Stimulated activated naive CD8-positive, alpha-beta T cell treated with anti-CD3 and anti-CD28 coated beads, Interleukin-15, Interleukin-2, amounts not matched to agents 100 ng/mL and 50 ng/mL, for 24 hours (primary cell): ENCODE measurements at regions not wholly inside any gene's neighbourhood (a gene's known extent, or its start where the extent isn't known, plus 50 kb on each side); places are given as distances from the start of the nearest gene placed in this dataset.

ENCODE experiments used
- H3K27ac Mint-ChIP-seq: one replicate; pipeline ENCODE4 v1.8.0; 2021; ENCODE audit warnings: mild to moderate bottlenecking, mixed read lengths
- H3K27me3 Mint-ChIP-seq: one replicate; pipeline ENCODE4 v1.8.0; 2021; ENCODE audit warnings: mixed read lengths
- H3K36me3 Mint-ChIP-seq: one replicate; pipeline ENCODE4 v1.8.0; 2021; ENCODE audit warnings: low read depth, mixed read lengths
- H3K4me1 Mint-ChIP-seq: one replicate; pipeline ENCODE4 v1.8.0; 2021; ENCODE audit warnings: low read depth, mixed read lengths
- H3K4me3 Mint-ChIP-seq: one replicate; pipeline ENCODE4 v1.8.0; 2021; ENCODE audit warnings: mild to moderate bottlenecking, mixed read lengths
- H3K9me3 Mint-ChIP-seq: one replicate; pipeline ENCODE4 v1.8.0; 2021; ENCODE audit warnings: mixed read lengths

GRCh38 chr15:39143479-39143878, 437.4 kb upstream of the THBS1 start:
- Mint-ChIP-seq H3K27me3 (peaks cover 11% of the 10 kb centered on the region), H3K4me3 (no peak overlapping the region), H3K4me1 (peaks cover 35% of the 10 kb centered on the region), H3K27ac (peak overlapping the region; percentile 80), H3K9me3 (peaks cover 6% of the 10 kb centered on the region), H3K36me3 (peaks cover 10% of the 10 kb centered on the region)

GRCh38 chr15:39144051-39144450, 436.8 kb upstream of the THBS1 start:
- Mint-ChIP-seq H3K4me1 (peaks cover 35% of the 10 kb centered on the region), H3K27me3 (peaks cover 12% of the 10 kb centered on the region), H3K4me3 (peak overlapping the region; percentile 1), H3K36me3 (peaks cover 10% of the 10 kb centered on the region), H3K27ac (peak overlapping the region; percentile 88), H3K9me3 (peaks cover 6% of the 10 kb centered on the region)

GRCh38 chr15:39144613-39145499, 436.0 kb upstream of the THBS1 start:
- Mint-ChIP-seq H3K9me3 (peaks cover 6% of the 10 kb centered on the region), H3K4me3 (peak overlapping the region; percentile 20), H3K36me3 (peaks cover 10% of the 10 kb centered on the region), H3K27me3 (peaks cover 18% of the 10 kb centered on the region), H3K27ac (peak overlapping the region; percentile 88), H3K4me1 (peaks cover 35% of the 10 kb centered on the region)

- H3K9me3 Mint-ChIP-seq: peaks cover 6% of the 10 kb centered on the region
Observed at GRCh38 chr15:39145854-39146625, 434.8 kb upstream of the THBS1 start.

GRCh38 chr15:39149636-39150150, 431.2 kb upstream of the THBS1 start:
- no peak overlapping the region for H3K4me3 Mint-ChIP-seq
- H3K27ac Mint-ChIP-seq: no peak overlapping the region
- no peaks in the 10 kb centered on the region for H3K36me3 Mint-ChIP-seq
- peaks cover 13% of the 10 kb centered on the region for H3K4me1 Mint-ChIP-seq
- peaks cover 35% of the 10 kb centered on the region for H3K27me3 Mint-ChIP-seq
- no peaks in the 10 kb centered on the region for H3K9me3 Mint-ChIP-seq

More at GRCh38 chr15:39145854-39146625, 434.8 kb upstream of the THBS1 start:
- Mint-ChIP-seq H3K27ac (peak overlapping the region; percentile 3), H3K4me3 (no peak overlapping the region), H3K4me1 (peaks cover 35% of the 10 kb centered on the region), H3K36me3 (peaks cover 10% of the 10 kb centered on the region), H3K27me3 (peaks cover 17% of the 10 kb centered on the region)

GRCh38 chr15:39151545-39151944, 429.3 kb upstream of the THBS1 start:
- Mint-ChIP-seq H3K27me3 (peaks cover 42% of the 10 kb centered on the region), H3K9me3 (no peaks in the 10 kb centered on the region), H3K4me1 (no peaks in the 10 kb centered on the region), H3K4me3 (no peak overlapping the region), H3K36me3 (no peaks in the 10 kb centered on the region), H3K27ac (no peak overlapping the region)

- H3K36me3 Mint-ChIP-seq: no peaks in the 10 kb centered on the region
- no peaks in the 10 kb centered on the region for H3K9me3 Mint-ChIP-seq
- peaks cover 46% of the 10 kb centered on the region for H3K27me3 Mint-ChIP-seq
- no peak overlapping the region for H3K4me3 Mint-ChIP-seq
- H3K27ac Mint-ChIP-seq: no peak overlapping the region
- H3K4me1 Mint-ChIP-seq: no peaks in the 10 kb centered on the region
Observed at GRCh38 chr15:39153058-39153714, 427.7 kb upstream of the THBS1 start.

- no peak overlapping the region for H3K27ac Mint-ChIP-seq
- no peaks in the 10 kb centered on the region for H3K4me1 Mint-ChIP-seq
- no peak overlapping the region for H3K4me3 Mint-ChIP-seq
- H3K9me3 Mint-ChIP-seq: no peaks in the 10 kb centered on the region
- H3K27me3 Mint-ChIP-seq: peaks cover 48% of the 10 kb centered on the region
- H3K36me3 Mint-ChIP-seq: no peaks in the 10 kb centered on the region
Observed at GRCh38 chr15:39153716-39154115, 427.2 kb upstream of the THBS1 start.

GRCh38 chr15:39154227-39154638, 426.6 kb upstream of the THBS1 start:
- peaks cover 43% of the 10 kb centered on the region for H3K27me3 Mint-ChIP-seq
- no peak overlapping the region for H3K27ac Mint-ChIP-seq
- H3K9me3 Mint-ChIP-seq: no peaks in the 10 kb centered on the region
- no peaks in the 10 kb centered on the region for H3K36me3 Mint-ChIP-seq
- no peak overlapping the region for H3K4me3 Mint-ChIP-seq
- no peaks in the 10 kb centered on the region for H3K4me1 Mint-ChIP-seq

GRCh38 chr15:39154776-39155175, 426.1 kb upstream of the THBS1 start:
- Mint-ChIP-seq H3K36me3 (no peaks in the 10 kb centered on the region), H3K27ac (no peak overlapping the region), H3K9me3 (no peaks in the 10 kb centered on the region), H3K27me3 (peaks cover 40% of the 10 kb centered on the region), H3K4me1 (no peaks in the 10 kb centered on the region), H3K4me3 (no peak overlapping the region)

- H3K27ac Mint-ChIP-seq: no peak overlapping the region
- no peak overlapping the region for H3K4me3 Mint-ChIP-seq
- H3K4me1 Mint-ChIP-seq: no peaks in the 10 kb centered on the region
- H3K9me3 Mint-ChIP-seq: no peaks in the 10 kb centered on the region
- peaks cover 36% of the 10 kb centered on the region for H3K27me3 Mint-ChIP-seq
- H3K36me3 Mint-ChIP-seq: no peaks in the 10 kb centered on the region
Observed at GRCh38 chr15:39156166-39156565, 424.7 kb upstream of the THBS1 start.

GRCh38 chr15:39156646-39157250, 424.1 kb upstream of the THBS1 start:
- Mint-ChIP-seq H3K4me1 (no peaks in the 10 kb centered on the region), H3K27me3 (peaks cover 41% of the 10 kb centered on the region), H3K36me3 (no peaks in the 10 kb centered on the region), H3K9me3 (peaks cover under 1% of the 10 kb centered on the region), H3K4me3 (no peak overlapping the region), H3K27ac (no peak overlapping the region)

- Mint-ChIP-seq H3K4me3 (no peak overlapping the region), H3K36me3 (no peaks in the 10 kb centered on the region), H3K4me1 (no peaks in the 10 kb centered on the region), H3K27me3 (peaks cover 46% of the 10 kb centered on the region), H3K27ac (no peak overlapping the region), H3K9me3 (peaks cover 8% of the 10 kb centered on the region)
Observed at GRCh38 chr15:39157882-39158281, 423.0 kb upstream of the THBS1 start.

- no peaks in the 10 kb centered on the region for H3K36me3 Mint-ChIP-seq
- peaks cover 53% of the 10 kb centered on the region for H3K27me3 Mint-ChIP-seq
- H3K9me3 Mint-ChIP-seq: peaks cover 11% of the 10 kb centered on the region
- no peak overlapping the region for H3K4me3 Mint-ChIP-seq
- no peaks in the 10 kb centered on the region for H3K4me1 Mint-ChIP-seq
- no peak overlapping the region for H3K27ac Mint-ChIP-seq
Observed at GRCh38 chr15:39159833-39160232, 421.0 kb upstream of the THBS1 start.
